ENCODE measurements at regions not wholly inside any gene's neighbourhood (a gene's known extent, or its start where the extent isn't known, plus 50 kb on each side); places are given as distances from the start of the nearest gene placed in this dataset.
A peak's percentile ranks its signal among the peaks of the same experiment; 100 is the strongest.
"Not testable (repeated sequence)": the region's sequence is repeated elsewhere in the genome, so short reads cannot be mapped to it uniquely, and the experiment has no call there.

DNA sequence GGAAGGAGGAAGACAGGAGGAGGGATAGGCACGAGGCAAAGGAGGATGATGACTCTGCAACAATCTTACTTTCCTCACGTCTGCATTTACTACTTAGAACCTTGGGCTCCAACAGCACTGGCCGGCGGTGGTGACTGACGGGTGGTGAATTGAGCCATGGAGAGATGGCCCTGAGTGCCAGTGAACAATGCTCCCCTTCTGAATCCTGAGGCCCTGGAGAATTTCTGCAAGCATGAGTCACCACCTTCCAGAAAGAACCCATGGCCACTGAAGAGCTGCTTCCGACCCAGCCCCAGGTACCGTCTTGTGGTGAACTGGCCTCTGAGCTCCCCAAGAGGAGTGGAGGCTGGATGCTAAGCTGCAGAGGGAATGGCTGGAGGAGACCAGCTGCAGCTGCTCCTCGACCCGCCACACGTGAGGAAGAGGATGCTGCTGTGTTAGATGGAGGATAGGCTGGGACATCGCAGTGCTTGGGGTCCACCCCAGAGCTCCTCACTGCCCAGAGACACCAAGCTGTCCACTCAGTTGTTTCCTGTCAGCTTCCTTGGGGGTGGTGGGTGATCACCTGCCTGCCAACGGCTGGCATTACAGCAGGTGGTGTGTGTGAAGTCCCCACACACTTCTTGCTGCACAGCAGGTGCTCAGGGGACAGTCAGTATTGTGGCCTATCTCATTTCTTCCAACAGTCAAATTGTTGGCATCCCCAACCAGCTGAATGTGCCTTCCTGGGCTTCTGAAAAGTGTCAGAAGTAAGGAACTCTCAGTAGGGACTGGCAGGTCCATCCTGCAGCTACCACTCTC, 186.5 kb upstream of the ID2 start:
- DNase-seq (ENCODE audit: low read depth) = peak; percentile 37

DNA sequence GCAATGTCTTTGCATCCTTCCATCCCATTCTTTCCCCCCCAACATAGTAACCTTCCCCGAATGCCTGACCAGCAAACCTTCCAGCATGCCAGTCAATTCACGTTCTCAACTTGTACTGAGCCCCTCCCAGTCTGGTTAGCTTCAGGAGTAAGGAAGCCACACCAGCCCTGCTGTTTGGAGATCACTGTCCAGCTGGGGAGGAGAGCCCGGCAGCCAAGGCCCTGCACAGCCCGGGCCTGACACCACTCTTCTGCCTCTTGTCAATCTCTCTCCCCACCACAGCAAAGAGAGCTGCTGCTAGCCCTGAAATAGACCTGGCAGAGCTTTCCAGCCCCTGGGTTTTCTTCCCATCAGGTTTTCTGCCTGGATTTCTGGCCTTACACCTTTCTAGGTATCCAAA, 185.8 kb upstream of the ID2 start:
- DNase-seq (ENCODE audit: low read depth) = no peak

DNA sequence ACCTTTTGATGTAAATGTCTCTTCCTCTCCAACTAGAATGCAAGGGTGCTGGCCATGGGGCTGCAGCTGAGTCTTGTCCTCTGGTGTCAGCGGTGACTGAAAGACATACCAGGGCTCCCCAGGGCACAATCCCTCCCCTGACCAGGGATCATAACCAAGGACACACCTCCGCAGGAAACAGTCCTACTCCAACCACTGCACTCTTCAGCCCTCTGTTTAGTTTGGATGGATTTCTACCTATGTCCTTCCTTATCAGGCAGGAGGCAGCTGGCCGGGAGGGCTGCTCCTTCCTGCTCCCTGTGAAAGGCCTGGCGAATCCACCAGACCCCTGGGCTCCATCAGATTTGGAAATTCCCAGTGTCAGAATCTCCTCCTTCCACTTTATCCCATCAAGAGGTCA, 185.2 kb upstream of the ID2 start:
- no peak for DNase-seq (ENCODE audit: low read depth)

DNA sequence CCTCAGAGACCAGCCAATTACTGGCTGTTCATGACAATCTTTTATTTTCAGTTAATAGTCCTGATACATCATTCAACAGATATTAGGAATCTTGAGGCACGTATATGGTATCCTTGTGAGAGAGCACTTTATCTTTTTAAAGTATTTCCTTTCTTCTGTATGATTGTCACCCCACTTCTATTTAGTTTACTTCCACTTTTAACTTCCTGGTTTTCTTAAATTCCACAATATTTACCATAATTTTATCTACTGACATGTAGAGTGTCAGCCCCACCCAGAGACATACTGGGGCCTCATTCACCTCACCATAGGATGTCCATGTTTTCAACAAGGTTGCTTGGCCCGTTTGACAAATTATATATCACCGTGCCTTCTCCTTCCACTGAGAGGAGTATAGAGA, 182.9 kb upstream of the ID2 start:
- no peak for DNase-seq (ENCODE audit: low read depth)

DNA sequence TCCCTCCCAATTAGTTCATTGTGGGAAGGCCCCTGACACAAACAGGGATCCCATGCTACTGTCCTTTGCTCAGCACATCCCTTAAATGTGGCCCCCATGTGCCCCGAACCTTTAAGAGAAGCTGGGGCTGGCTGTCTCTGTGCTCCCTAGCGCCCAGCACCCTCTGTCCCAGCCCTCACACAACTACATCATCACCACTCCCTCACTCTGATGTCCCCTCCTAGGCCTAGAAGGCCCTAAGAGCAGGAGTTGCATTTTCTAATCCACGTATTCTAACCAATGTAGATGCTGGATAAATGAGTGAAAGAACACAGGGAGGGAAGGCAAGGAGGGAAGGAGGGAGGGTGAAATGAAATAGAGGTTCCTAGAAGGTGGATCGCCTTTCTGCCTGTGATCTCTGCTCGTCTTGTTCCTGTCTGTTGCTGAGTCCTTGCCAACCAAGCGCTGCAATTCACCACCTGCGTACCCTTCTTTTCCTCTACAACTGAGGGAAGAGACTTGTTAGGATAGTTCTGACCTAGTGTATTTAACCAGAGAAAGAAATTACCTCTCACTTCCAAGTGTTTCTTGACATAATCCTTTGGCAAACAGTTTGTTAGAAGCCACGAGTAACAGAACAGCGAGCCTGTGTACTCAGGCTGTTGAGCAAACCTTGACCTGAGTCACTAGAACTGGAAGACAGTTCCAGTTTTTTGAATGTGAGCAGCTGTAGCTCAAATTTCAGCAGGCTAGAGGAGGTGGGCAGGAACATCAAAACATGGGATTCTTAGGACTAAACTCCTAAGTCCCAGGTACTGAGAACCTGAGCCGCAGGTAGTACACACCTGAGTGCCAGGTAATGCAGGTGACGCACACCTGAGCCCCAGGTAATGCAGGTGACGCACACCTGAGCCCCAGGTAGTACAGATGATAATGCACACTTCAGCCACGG, 181.5 kb upstream of the ID2 start:
- no peak for DNase-seq (ENCODE audit: low read depth)

DNA sequence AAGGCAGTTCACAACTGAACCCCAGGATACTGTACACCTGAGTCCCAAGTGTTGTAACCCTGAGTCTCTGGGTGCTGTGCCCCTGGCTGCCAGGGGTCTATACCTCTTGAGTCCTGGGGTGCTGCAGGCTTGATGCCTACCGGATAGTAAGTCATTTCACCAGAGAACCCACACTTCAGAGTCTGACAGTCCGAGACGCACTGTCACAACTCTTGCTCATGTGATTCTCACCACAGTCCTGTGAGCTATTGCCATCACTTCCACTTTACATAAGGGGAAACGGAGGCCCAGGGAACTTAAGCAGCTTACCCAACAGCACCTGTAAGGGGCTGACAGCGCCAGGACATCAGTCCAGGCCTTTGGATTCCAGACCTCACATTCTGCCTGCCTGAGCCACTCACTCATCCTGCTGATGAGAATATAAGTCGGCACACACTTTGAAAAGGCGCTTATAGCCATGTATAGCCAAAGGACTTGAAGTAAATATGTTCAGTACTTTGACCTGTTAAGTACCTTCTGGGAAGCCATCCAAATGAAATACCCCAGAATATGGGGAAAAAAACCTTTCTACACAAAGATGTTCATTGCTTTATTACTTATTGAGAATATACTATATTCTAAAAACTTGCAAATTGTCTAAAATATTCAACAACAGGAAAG, 180.7 kb upstream of the ID2 start:
- no peak for DNase-seq (ENCODE audit: low read depth)

DNA sequence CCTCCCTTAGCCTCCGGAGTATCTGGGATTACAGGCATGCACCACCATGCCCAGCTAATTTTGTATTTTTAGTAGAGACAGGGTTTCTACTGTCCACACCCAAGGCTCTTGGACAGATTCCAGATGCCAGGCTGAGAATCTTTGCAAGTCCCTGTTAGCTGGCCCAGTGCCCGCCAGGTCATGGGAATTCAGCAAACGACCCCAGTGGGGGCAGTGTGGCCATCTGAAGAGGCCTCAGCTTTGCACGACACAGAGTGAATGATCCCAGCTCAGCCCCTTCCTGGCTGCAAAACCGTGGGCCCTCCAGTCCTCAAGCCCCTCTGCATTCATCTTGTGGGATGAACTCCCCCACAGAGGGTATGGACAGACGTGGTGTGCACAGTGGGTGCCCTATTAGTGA, 179.5 kb upstream of the ID2 start:
- DNase-seq (ENCODE audit: low read depth) = no peak

DNA sequence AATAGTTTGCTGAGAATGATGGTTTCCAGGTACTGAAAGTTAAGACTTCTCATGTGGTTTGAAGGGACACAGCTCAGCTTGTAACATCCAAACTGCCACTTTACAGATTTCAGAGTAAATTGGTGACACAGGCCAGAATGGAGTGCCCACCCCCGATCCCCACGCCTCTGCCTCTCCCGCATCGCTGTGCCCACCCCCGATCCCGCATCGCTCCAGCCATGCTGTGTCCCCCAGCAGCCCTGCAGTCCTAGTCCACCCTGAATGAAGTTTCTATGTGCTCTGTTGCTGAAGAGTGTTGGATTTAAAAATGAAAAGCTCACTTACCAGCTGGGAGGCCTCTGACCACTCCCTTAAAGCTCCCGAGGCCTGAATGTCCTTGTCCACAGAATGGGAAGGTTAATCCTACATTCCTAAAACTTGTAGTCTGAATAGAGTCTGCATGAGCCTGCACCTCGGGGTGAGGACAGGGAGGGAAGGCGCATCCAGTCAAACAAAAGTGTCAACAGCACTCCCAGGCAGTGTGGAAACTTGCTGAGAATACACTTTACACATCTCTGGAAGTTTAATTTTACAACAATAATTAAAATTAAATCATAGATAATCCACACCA, 176.4 kb upstream of the ID2 start:
- DNase-seq (ENCODE audit: low read depth) = no peak

DNA sequence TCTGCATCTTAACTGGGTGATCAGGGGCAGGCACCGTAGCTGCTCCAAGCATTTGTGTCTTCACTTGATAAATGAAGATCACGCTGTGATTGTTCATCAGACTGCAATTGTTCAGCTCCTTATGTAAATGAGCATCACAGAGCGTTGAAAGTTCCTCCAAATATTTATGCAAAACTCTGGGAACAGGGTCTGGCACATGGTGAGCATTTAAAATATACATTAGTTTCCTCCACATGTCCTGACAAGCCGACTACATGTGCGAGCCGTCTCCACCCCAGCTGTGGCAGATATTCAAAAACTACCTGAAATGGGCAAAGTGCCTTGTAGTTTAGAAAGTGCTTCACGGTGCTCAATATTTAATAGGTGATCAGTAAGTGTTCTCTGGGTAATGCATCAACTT, 175.1 kb upstream of the ID2 start:
- no peak for DNase-seq (ENCODE audit: low read depth)

DNA sequence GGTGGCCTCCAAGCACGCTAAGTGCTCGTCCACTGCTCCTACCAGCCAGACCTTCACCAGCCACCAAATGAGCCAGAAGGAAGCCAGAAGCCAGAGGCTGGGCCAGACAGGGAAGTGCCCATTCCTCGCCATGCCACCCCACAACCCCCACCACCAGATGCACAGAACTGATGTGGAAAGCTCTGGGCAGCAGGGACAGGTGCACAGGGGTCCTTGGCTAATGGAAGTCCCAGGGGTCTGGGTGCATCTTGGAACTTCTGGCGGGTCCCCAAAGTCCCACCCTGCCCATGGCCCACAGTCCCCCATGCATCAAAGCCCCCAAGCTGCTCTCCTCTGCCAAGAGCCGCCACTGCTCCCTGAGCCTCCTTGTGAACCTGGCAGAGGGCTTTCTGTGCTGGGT, 173.1 kb upstream of the ID2 start:
- no peak for DNase-seq (ENCODE audit: low read depth)

DNA sequence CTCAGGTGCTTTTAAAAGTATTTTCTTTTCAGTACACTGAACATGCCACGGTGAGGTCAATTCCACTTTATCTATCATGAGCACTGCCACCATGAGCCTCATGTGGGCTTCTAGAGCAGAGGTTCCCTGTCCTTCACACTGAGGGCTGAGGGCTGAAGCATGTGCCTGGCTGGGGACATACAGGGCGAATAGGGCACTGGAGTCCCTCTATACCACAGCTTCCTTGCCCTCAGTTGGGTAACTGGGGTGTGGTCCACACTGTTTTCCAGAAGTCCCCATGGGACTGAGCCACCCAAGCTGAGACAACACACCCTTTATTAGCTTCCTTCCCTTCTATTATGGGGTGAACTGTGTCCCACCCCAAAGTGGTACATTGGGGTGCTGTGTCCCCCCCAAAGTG, 172.2 kb upstream of the ID2 start:
- no peak for DNase-seq (ENCODE audit: low read depth)

DNA sequence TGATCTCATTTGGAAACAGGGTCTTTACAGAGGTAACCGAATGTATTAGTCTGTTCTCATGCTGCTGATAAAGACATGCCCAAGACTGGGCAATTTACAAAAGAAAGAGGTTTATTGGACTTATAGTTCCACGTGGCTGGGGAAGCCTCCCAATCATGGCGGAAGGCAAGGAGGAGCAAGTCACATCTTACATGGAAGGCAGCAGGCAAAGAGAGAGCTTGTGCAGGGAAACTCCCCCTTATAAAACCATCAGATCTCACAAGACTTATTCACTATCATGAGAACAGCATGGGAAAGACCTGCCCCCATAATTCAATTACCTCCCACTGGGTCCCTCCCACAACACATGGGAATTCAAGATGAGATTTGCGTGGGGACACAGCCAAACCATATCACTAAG, 171.8 kb upstream of the ID2 start:
- not testable (repeated sequence) for DNase-seq (ENCODE audit: low read depth)

DNA sequence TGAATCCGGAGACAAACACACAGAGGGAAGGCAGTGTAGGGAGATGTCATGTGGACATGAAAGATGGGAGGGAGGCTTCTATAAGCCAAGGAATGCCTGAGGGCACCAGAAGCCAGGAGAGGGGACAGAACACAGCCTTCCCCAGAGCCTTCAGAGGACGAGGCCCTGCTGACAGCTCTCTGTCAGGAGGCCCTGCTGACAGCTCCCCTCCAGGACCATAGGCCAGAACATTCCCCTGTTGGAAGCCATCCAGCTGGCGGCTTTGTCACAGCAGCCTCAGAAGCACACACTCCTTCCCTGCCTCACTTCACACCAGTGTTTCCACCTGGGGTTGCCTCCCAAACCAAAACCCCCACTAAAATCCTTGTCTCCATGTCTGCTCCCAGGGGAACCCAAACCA, 171.3 kb upstream of the ID2 start:
- DNase-seq (ENCODE audit: low read depth) = no peak

DNA sequence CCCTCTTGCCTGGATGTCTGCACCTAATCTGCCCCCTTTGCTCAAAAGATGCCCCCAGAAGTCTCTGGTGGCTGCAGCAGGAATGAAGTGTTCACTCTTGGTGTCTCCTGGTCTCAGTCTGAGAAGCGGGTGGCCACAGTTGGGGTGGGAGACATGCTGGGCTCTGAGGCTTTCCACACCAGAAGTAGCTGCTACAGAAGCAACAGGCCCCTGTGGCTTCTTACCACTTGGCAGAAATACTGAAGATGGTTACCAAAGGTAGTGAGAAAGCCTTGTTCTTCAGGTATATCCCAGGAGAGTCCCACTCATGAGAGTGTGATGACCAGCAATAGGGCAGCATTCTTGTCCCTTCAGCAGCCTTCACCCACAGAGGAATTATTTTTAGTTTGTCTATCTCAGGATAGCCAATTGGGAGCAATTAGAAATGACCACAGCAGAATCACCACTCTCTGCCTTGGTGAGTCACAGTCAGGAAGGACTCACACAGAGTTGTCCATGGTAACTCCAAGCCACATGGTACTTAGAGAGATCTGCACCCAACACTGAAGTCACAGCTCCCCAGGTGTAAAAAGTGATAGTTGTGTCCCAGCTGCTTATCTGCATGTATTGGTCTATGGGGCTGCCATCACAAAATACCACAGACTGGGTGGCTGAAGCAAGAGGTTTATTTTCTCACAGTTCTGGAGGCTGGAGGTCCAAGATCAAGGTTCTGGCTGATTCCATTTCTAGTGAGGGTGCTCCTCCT, 169.8 kb upstream of the ID2 start:
- DNase-seq (ENCODE audit: low read depth) = peak; percentile 76

DNA sequence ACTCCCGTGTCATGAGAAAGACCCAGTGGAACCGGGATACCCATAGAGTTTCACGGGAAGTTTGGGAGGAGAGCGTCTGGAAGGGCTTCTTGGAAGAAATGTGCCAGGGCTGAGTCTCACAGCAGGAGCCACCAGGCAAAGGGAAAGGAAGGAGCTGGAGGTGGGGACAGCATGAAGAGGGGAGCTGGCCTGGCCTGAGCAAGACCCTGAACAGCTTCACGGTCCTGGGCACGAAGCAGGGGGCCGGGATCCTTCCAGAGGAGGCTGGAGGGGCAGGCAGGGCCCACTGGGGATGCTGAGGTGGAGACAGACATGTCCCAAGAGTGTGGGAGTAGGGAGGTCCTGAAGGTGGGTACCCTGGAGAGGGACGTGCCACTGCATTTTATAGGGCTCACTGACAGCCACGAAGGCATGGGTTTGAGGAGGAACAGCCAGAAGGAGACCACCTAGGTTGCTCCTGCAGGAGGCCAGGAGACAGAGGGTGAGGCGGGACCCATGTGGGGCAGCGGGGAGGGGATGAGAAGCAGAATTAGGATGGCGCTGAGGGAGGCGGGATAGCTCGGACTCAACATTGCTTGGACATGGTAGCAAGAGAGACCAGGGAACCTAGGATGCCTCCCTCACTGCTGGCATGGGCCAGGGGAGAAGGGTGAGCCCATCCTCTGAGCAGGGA, 168.1 kb upstream of the ID2 start:
- DNase-seq (ENCODE audit: low read depth) = no peak

DNA sequence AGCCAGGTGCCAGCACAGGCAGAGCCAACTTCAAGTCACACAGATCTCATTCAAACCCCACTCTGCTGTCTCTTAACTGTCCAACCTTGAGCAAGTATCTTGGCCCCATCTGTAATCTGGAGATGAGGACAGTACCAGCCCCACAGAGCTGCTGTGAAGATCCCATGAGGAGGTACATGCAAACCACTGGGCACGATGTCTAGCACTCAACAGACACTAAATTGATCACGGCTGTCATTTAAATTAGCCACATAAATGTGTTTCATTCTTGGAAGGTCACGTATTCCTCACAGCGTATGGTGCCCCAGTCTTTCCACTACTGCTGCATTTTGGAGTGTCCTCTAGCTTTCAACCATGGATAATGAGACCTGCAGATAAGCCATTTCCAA, 167.6 kb upstream of the ID2 start:
- DNase-seq (ENCODE audit: low read depth) = no peak

DNA sequence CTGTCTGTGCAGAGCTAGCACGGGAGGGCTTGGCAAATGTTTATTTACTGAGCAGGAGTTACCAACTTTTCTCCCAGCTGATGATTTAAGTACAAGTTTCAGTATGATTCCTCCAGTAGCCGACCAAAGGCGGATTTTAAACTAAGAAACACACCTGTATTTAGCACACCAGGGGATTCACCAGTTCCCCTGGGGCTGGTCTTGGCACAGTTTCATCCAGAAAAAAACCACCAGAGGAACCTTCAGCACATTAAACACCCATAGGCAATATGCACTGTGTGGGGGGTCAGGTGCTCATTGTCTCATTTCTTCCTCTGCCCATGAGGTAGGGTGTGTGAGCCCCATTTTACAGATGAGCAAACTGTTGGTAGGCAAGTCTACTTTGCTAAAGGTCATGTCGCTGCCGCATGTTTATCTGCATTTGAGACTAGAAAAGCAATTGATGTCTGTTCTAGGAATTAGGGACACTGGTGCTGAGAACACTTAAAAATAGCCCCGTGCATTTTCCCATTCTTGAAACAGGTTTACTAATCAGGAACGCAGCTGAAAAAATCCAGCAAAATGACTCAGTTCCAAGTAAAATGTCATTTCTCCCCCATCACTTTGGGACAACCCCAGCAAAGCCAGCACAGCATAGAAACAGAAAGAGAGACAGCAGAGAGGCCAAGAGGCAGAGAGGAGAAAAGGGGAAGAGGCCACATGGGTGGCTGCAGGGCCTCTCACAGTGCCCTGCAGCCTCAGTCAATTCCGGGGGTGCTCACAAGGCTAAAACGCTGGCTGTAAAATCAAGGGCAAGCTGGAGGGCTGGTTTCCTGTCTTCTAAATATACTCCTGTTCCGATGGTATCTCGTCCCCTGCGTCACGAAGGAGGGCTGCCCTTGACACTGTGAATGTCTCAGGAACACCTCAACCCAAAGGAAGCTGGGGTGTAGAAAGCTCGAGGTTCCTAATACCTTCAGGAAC, 166.8 kb upstream of the ID2 start:
- peak; percentile 37 for DNase-seq (ENCODE audit: low read depth)

DNA sequence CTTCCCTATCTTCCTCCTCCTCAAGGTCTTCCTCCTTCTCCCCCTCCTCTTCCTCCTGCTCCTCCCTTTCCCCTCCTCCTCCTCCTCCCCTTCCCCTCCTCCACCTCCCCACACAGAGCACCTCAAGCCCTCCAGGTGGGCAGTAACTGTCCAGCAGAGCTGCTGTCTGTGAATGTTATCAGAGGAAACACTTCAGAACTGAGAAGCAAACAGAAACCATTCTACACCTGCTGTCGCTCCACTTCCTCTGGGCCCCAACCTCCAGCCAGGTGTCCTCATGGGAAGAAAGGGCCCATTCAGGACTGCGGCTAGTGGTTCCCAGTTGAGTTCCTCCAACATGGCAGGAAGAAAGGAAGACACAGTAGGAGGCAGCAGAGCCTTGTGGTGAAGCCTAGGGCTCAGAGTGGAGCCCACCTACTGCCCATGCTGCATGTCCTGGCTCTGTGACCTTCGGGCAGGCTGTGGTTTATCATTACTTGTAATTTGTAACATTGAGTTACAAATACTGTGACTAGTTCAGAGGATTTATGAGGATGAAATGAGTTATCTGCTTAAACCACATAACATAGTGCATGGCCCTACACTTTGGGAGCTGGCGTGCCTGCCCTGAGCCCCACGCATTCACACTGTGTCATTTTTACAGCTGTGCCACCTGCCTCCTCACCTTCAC, 165.9 kb upstream of the ID2 start:
- DNase-seq (ENCODE audit: low read depth) = no peak

DNA sequence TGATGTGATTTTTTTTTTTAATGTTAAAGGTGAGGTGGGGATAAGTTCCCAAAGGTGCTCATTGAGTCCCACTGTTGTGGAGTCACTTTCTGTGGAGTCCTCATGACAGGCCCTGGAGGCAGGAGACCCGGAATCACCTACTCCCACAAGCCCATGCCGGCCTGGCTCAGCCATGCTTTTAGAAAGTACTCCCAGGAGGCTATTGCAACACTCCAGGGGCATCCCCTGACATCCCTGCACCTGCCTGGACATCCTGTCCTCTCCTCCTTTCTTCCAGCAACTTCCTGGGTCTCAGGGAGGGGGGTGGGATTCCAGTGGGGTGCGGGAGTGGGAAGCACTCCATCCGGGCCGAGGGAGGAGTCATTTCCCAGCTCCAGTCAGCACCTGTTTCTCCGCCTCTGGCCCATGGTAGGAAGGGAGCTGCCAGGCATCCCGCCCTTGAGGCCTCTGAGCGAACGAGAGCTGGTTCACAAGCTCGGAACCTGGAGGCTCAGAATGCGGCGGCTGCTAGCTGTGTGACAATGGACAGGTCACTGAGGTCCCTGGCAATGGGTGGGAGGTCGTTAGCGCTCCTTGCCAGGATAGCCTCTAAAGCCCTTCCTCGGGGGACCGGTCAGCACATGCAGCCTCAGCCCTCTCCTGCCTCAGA, 163.9 kb upstream of the ID2 start:
- no peak for DNase-seq (ENCODE audit: low read depth)

Data from RPMI7951 (cell line).